ENCODE measurements at regions not wholly inside any gene's neighbourhood (a gene's known extent, or its start where the extent isn't known, plus 50 kb on each side); places are given as distances from the start of the nearest gene placed in this dataset.

DNA sequence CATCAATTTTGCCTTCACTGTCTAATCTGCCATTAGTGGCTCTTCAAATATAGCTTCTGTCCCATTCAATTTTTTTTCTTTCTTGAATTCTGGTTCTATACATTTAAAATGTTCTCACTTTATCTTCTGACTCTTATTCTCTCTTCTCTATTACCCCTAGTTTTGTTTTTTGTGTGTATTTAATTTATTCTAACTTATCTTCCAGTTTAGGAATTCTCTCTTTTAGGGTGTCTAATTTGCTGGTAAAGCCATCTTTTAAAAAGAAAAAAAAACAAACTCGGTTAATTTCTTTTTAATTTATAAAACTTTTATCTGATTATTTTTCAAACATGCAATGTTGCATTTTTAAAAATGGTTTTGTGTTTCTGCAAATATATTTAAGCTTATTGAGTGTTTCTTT is 80.3 kb upstream of the OXGR1 start:
- Histone ChIP-seq H3K9ac (replicated peaks in 1 of 4; ENCODE audit: extremely low read depth in 1 of 4, low read depth in 3 of 4, low read length in 3 of 4) (no peak overlapping the region), H2AFZ (ENCODE audit: low read length) (no peak overlapping the region), H3K27ac (ENCODE audit: low read depth, low read length) (no peak overlapping the region), H3K4ac (replicated peaks; ENCODE audit: insufficient read length, low read depth, low read length) (no peak overlapping the region), H3K23me2 (ENCODE audit: low read depth, low read length) (no peaks in the 10 kb centered on the region; the same call in 1 of the 2 replicates), H3K36me3 (ENCODE audit: control insufficient read depth in 2 of 4, insufficient read depth in 4 of 4, low read length in 3 of 4) (no peaks in the 10 kb centered on the region), H2BK15ac (ENCODE audit: low read length) (no peak overlapping the region), H2BK12ac (ENCODE audit: low read depth, low read length) (no peak overlapping the region), H3K4me1 (replicated peaks in 1 of 4; ENCODE audit: control insufficient read depth in 3 of 4, insufficient read depth in 4 of 4, low read length in 3 of 4) (no peaks in the 10 kb centered on the region), H3K23ac (ENCODE audit: insufficient read length) (no peak overlapping the region), H3K9me3 (ENCODE audit: insufficient read depth in 2 of 2, low read depth in 1 of 2, low read length in 1 of 2) (no peaks in the 10 kb centered on the region; a peak in 1 of 4 replicates), H2BK120ac (replicated peaks; ENCODE audit: low read depth, low read length) (no peak overlapping the region), H3K4me2 (ENCODE audit: insufficient read depth in 1 of 2, low read depth in 2 of 2, low read length in 2 of 2) (no peak overlapping the region), H2AK5ac (ENCODE audit: low read depth, low read length) (no peak overlapping the region), H3K27me3 (replicated peaks in 1 of 4; ENCODE audit: control insufficient read depth in 3 of 4, extremely low read depth in 1 of 4, insufficient read depth in 3 of 4, low read length in 3 of 4) (no peaks in the 10 kb centered on the region), H4K8ac (ENCODE audit: extremely low read depth, insufficient read depth, low read length) (no peak overlapping the region), H4K20me1 (replicated peaks in 1 of 2; ENCODE audit: control insufficient read depth in 1 of 2, insufficient read depth in 2 of 2, low read length in 2 of 2) (no peaks in the 10 kb centered on the region), H3K79me2 (ENCODE audit: control insufficient read depth in 1 of 2, insufficient read depth in 2 of 2, low read length in 2 of 2) (no peaks in the 10 kb centered on the region), H2BK5ac (ENCODE audit: low read depth, low read length) (no peak overlapping the region), H3K56ac (replicated peaks; ENCODE audit: insufficient read length, low read depth, low read length) (no peak overlapping the region), H2BK20ac (ENCODE audit: low read length) (no peak overlapping the region), H4K91ac (replicated peaks; ENCODE audit: insufficient read length, low read length) (no peak overlapping the region), H3K14ac (ENCODE audit: insufficient read length) (no peak overlapping the region), H3K79me1 (ENCODE audit: low read depth, low read length) (no peaks in the 10 kb centered on the region), H3K18ac (ENCODE audit: extremely low read depth, low read length) (no peak overlapping the region), H4K5ac (ENCODE audit: insufficient read length, low read depth, low read length) (no peak overlapping the region), H3K4me3 (ENCODE audit: extremely low read depth in 1 of 4, insufficient read depth in 2 of 4, low read depth in 3 of 4, low read length in 4 of 4) (no peak overlapping the region)
- ChIA-PET CTCF (ENCODE audit: partially characterized antibody) (interaction anchor here (1.3 kb wide), 1 partner anchor 8 kb away, joined by 3 read pairs; no protein-coding TSS in a partner anchor), POLR2A (ENCODE audit: partially characterized antibody) (no interaction called here)
- 71% methylated on average over 1 of the region's 1 CpG; no CpG with 5 or more reads in 1 of the 2 experiments for WGBS, 2 experiments (ENCODE audit: extremely low coverage in 1 of 2, insufficient coverage in 1 of 2, insufficient read length in 1 of 2, insufficient replicate concordance in 2 of 2, low coverage in 1 of 2, low lambda C conversion rate in 2 of 2, missing lambda C conversion rate in 1 of 2)
- no peak for TF ChIP-seq SP4 (IDR thresholded peaks at IDR 0.05; ENCODE audit: low read length)
- DNase-seq (ENCODE audit: low read depth in 1 of 2, low spot score in 2 of 2) (no peak), FAIRE-seq (no peak)
